KMS-11 (cell line): ENCODE measurements at regions not wholly inside any gene's neighbourhood (a gene's known extent, or its start where the extent isn't known, plus 50 kb on each side); places are given as distances from the start of the nearest gene placed in this dataset.
"Not testable (repeated sequence)": the region's sequence is repeated elsewhere in the genome, so short reads cannot be mapped to it uniquely, and the experiment has no call there.

ENCODE experiments used
- H2AFZ ChIP-seq: fragments of 200-600 bp; sonication (generic); 2 replicates; pipeline ENCODE4 v1.6.1; 2016; ENCODE audit warnings: antibody characterized with exemption, mixed run types, low read depth
- H3K27ac ChIP-seq: fragments of 200-600 bp; sonication (generic); 2 replicates; pipeline ENCODE4 v1.6.1; 2016; ENCODE audit warnings: mild to moderate bottlenecking, mixed run types
- H3K27me3 ChIP-seq: fragments of 200-600 bp; sonication (generic); 2 replicates; pipeline ENCODE4 v1.6.1; 2017; ENCODE audit warnings: mild to moderate bottlenecking, low read depth, mixed run types, moderate library complexity; ENCODE audit not compliant: insufficient read depth
- H3K36me3 ChIP-seq: fragments of 200-600 bp; sonication (generic); 2 replicates; pipeline ENCODE4 v1.6.1; 2017; ENCODE audit warnings: mild to moderate bottlenecking, mixed run types; ENCODE audit not compliant: insufficient read depth
- H3K4me1 ChIP-seq: fragments of 200-600 bp; sonication (generic); 2 replicates; pipeline ENCODE4 v1.6.1; 2016; ENCODE audit warnings: mild to moderate bottlenecking, low read depth, mixed run types; ENCODE audit not compliant: poor library complexity, severe bottlenecking
- H3K4me2 ChIP-seq: fragments of 200-600 bp; sonication (generic); 2 replicates; pipeline ENCODE4 v1.7.0; 2016; ENCODE audit warnings: mild to moderate bottlenecking, mixed run types
- H3K4me3 ChIP-seq: fragments of 200-600 bp; sonication (generic); IDR thresholded peaks from 2 replicates; pipeline ENCODE4 v1.6.1; 2017; ENCODE audit warnings: low read depth, low read length, mixed read lengths; ENCODE audit not compliant: insufficient read depth
- H3K79me2 ChIP-seq: fragments of 200-600 bp; sonication (generic); 2 replicates; pipeline ENCODE4 v1.6.1; 2016; ENCODE audit warnings: low read depth, mixed run types; ENCODE audit not compliant: insufficient read depth
- H3K9ac ChIP-seq: fragments of 200-600 bp; sonication (generic); 2 replicates; pipeline ENCODE4 v1.6.1; 2016; ENCODE audit warnings: mild to moderate bottlenecking, mixed run types
- H4K20me1 ChIP-seq: fragments of 200-600 bp; sonication (generic); 2 replicates; pipeline ENCODE4 v1.6.1; 2016; ENCODE audit warnings: mild to moderate bottlenecking, mixed run types; ENCODE audit not compliant: insufficient read depth
- TF ChIP-seq, protein P1 (sequence below): fragments of 200-600 bp; sonication (generic); conservative IDR thresholded peaks from 2 replicates; pipeline ENCODE4 v1.6.1; 2017; ENCODE audit warnings: low read depth, mild to moderate bottlenecking, antibody characterized with exemption, low read length, moderate library complexity, mixed read lengths

DNA sequence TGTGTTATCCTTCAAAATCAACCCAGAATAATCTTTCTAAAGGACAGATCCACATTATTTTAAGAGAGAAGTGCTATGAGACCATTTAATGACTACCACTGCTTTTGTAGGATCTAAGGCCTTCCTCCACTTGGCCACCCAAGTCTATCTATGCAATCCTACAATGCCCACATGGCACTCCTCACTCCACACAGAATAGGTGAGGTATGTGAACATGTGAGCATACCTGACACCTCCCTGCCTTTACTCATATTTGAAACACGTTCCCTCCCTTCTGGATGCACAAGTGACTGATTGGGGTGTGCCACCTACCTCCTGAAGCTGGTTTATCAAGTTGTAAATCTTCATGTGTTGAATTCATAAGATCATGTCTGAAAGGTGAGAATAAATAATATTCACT lies 147.5 kb upstream of the KCTD7 start:
- H3K4me1 ChIP-seq, H3K9ac ChIP-seq, H3K79me2 ChIP-seq, H3K36me3 ChIP-seq, H4K20me1 ChIP-seq, H3K27ac ChIP-seq, H3K4me2 ChIP-seq, H2AFZ ChIP-seq, H3K4me3 ChIP-seq, H3K27me3 ChIP-seq: not testable (repeated sequence)

DNA sequence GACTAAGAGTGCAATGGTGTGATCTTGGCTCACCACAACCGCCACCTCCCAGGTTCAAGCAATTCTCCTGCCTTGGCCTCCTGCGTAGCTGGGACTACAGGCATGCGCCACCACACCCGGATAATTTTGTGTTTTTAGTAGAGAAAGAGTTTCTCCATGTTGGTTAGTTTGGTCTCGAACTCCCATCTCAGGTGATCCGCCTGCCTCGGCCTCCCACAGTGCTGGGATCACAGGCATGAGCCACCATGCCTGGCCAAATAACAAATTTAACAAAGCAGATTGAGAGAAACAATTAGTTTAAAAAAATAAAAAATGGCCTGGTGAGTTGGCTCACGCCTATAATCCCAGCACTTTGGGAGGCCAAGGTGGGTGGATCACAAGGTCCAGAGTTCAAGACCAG lies 139.6 kb upstream of the KCTD7 start:
- H3K9ac ChIP-seq = not testable (repeated sequence)

DNA sequence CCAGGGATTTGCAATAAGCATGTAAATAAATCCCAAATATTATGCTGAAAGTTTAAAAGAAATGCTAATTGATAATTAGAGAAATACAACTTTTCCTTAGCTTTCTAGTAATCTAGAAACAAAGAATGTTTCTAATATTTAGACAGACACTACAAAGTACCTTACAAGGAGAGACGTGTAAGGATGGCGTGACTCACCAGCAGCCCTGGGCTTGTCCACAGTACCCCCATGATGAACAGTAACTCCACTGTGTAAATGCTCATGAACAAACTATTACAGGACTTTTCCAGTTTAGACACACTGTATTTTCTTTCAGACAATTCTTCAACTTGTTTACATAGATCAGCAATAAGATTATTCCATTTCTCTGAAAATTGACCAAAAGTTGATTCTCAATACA lies 138.9 kb upstream of the KCTD7 start:
- not testable (repeated sequence) for H4K20me1 ChIP-seq, H3K9ac ChIP-seq

More for the DNA sequence above, 139.6 kb upstream of the KCTD7 start:
- not testable (repeated sequence) for H3K27ac ChIP-seq, H3K4me3 ChIP-seq, H3K79me2 ChIP-seq, H3K27me3 ChIP-seq, H2AFZ ChIP-seq, H3K4me2 ChIP-seq, H3K4me1 ChIP-seq, H3K36me3 ChIP-seq, H4K20me1 ChIP-seq

DNA sequence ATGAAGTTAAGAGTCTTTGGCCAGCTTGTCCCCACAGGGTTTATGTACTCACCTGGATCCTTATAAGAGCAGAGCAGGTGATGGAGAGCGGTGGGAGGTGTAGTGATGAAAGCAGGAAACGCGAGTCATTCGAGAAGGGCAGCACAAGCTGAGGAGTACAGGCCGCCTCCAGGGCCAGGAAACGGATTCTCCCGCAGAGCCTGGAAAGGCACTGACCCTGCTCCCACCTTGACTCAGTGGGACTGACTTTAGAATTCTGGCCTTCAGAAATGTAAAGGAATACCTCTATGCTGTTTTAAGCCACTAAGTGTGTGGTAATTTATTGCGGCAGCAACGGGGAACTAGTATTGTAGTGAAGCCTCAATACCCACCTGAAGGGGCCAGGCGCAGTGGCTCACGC lies 137.7 kb upstream of the KCTD7 start:
- not testable (repeated sequence) for H3K4me3 ChIP-seq, H3K4me2 ChIP-seq, H4K20me1 ChIP-seq, H3K79me2 ChIP-seq, H3K27ac ChIP-seq, H3K4me1 ChIP-seq, H3K9ac ChIP-seq, H2AFZ ChIP-seq, H3K27me3 ChIP-seq, H3K36me3 ChIP-seq

More for the DNA sequence above, 138.9 kb upstream of the KCTD7 start:
- H3K4me2 ChIP-seq, H3K27me3 ChIP-seq, H3K4me3 ChIP-seq, H3K36me3 ChIP-seq, H3K27ac ChIP-seq, H3K4me1 ChIP-seq, H3K79me2 ChIP-seq, H2AFZ ChIP-seq: not testable (repeated sequence)

DNA sequence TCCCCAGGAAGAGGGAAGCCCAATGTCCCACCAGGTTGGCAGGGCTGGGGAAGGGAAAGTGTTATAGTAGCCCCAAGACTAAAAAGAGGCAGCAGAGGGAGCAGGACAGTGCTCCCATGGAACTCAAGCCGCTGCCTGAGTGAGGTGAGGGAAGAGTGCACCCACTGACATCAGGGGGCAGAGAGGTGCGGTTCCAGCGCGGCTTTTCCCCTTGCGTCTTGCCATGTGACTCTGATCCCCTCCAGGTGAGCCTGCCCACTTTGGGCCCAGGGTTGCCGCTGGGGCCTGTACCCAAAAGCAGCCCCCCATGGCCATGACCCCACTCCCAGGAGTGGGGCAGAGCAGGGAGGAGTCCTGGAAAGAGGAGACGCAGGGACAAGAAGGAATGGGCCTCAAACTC lies 136.3 kb upstream of the KCTD7 start:
- H3K27me3 ChIP-seq, H3K9ac ChIP-seq, H4K20me1 ChIP-seq, H3K27ac ChIP-seq, H3K4me3 ChIP-seq, H3K36me3 ChIP-seq, H3K79me2 ChIP-seq, H3K4me1 ChIP-seq: not testable (repeated sequence)
- peak overlapping the region; percentile 95; the same call in 1 of the 2 replicates for H2AFZ ChIP-seq
- H3K4me2 ChIP-seq = peak overlapping the region; percentile 93; the same call in 1 of the 2 replicates

DNA sequence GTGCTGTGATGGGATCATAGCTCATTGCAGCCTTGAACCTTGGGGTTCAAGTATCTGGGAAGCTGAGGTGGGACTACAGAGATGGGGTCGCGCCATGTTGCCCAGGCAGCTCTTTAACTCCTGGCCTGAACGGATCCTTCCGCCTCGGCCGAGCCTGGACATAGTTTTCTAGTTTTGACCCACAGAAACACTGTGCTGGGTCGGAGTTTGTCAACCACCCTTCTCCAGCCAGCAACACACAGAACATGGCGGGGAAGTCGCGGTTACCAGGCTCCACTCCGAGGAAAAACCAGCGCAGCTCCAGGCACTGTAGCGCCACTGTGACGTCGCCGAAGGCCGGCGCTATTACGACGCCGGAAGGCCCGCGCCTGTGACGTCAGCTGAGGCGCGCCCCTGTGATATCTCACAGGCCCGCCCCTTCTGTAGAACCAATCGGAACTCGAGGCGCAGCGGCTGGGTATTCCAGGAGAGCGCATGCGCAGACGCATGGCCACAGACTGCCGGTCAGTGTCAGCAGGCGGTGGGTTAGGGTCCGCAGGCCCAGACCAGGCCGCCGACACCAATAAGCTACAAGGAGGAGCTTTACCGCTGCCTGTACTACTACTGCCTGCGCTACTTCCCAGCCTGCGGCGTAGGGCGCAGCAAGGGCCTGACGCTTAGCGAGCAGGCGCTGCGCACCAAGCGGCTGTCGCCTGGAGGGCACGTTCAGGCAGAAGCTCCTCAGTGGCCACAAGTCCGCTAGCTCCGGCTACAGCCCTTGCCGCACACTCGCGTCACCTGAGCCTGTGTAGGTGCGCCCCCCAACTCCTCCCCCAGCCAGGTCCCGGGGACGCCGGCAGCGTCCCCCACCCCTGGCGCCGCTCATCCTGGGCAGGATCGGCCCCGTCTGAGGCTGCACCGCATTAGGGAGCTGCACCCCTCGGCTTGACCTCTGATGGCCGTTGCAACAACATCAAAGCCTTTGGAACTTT lies 135.2 kb upstream of the KCTD7 start:
- Histone ChIP-seq H3K4me3 (no peak overlapping the region), H3K4me2 (peak overlapping the region; percentile 93), H3K27me3 (no peaks in the 10 kb centered on the region), H3K36me3 (no peaks in the 10 kb centered on the region), H2AFZ (peak overlapping the region; percentile 95), H3K9ac (peak overlapping the region; percentile 84), H3K27ac (peak overlapping the region; percentile 75), H4K20me1 (no peaks in the 10 kb centered on the region), H3K79me2 (no peaks in the 10 kb centered on the region), H3K4me1 (peaks cover 10% of the 10 kb centered on the region)
- TF ChIP-seq, protein P1, sequence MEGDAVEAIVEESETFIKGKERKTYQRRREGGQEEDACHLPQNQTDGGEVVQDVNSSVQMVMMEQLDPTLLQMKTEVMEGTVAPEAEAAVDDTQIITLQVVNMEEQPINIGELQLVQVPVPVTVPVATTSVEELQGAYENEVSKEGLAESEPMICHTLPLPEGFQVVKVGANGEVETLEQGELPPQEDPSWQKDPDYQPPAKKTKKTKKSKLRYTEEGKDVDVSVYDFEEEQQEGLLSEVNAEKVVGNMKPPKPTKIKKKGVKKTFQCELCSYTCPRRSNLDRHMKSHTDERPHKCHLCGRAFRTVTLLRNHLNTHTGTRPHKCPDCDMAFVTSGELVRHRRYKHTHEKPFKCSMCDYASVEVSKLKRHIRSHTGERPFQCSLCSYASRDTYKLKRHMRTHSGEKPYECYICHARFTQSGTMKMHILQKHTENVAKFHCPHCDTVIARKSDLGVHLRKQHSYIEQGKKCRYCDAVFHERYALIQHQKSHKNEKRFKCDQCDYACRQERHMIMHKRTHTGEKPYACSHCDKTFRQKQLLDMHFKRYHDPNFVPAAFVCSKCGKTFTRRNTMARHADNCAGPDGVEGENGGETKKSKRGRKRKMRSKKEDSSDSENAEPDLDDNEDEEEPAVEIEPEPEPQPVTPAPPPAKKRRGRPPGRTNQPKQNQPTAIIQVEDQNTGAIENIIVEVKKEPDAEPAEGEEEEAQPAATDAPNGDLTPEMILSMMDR = 0 out of 2 replicates have a peak, but pooled peaks have one; percentile 6
